GM12874 (cell line): ENCODE measurements at regions not wholly inside any gene's neighbourhood (a gene's known extent, or its start where the extent isn't known, plus 50 kb on each side); places are given as distances from the start of the nearest gene placed in this dataset.

Source experiments
- CTCF ChIP-seq: IDR thresholded peaks from 2 replicates; pipeline ENCODE4 v1.5.1; 2011; ENCODE audit warnings: low read depth, mild to moderate bottlenecking, control low read depth, low read length, moderate library complexity; ENCODE audit not compliant: insufficient read depth

GRCh38 chr3:170792471-170792870, 77.5 kb downstream of the RPL22L1 start:
- no peak for TF ChIP-seq CTCF

- TF ChIP-seq CTCF, result no peak
These were observed 79.3 kb downstream of the RPL22L1 start for GRCh38 chr3:170790647-170791046.

GRCh38 chr3:170787464-170787863, 82.5 kb downstream of the RPL22L1 start:
- TF ChIP-seq CTCF, result no peak

- no peak for TF ChIP-seq CTCF
These were observed 84.5 kb downstream of the RPL22L1 start for GRCh38 chr3:170785454-170785853.

- TF ChIP-seq CTCF, result no peak
These were observed 85.6 kb downstream of the RPL22L1 start for GRCh38 chr3:170784406-170784805.

GRCh38 chr3:170780955-170781354, 89.0 kb downstream of the RPL22L1 start:
- no peak for TF ChIP-seq CTCF

- no peak for TF ChIP-seq CTCF
These were observed 89.5 kb downstream of the RPL22L1 start for GRCh38 chr3:170780471-170780870.
